HCT116 (cell line): ENCODE measurements at regions not wholly inside any gene's neighbourhood (a gene's known extent, or its start where the extent isn't known, plus 50 kb on each side); places are given as distances from the start of the nearest gene placed in this dataset.

ENCODE experiments used
- ATAC-seq: fragments of 200-7000 bp; cut with Tn5 transposase; 2 replicates; pipeline ENCODE4 v1.9.1; 2020; ENCODE audit warnings: mild to moderate bottlenecking, moderate library complexity
- BruUV-seq: library from RNA; stranded (reverse); fragments of 400-500 nt; replicated peaks from 2 replicates; lab custom pipeline; 2021; lab: Mats Ljungman, UMichigan
- CTCF ChIA-PET: fragments of 300-600 bp; sonication (Branson Sonifier 250); formaldehyde crosslinking; loops from one replicate; lab custom pipeline; 2021; ENCODE audit warnings: antibody characterized with exemption; lab: Charles Lee
- POLR2A ChIA-PET: fragments of 300-600, 350-600 bp; sonication (Branson Sonifier 250); formaldehyde crosslinking; loops from one replicate; lab custom pipeline; 2021; ENCODE audit warnings: antibody characterized with exemption; lab: Charles Lee
- RAD21 ChIA-PET, 2 experiments: fragments of 300-600 bp; sonication (Branson Sonifier 250); formaldehyde crosslinking; loops; one replicate each; lab custom pipeline; 2023; ENCODE audit warnings: low total read pairs in 2 of 2; ENCODE audit not compliant: uncharacterized antibody in 2 of 2, unreplicated experiment in 2 of 2, low non-redundant PET in 1 of 2; lab: Charles Lee
- DNase-seq: peaks from one replicate; pipeline ENCODE4 v3.0.0-alpha.2; 2010; ENCODE audit warnings: low read depth, low spot score
- H2AFZ ChIP-seq: fragments of 200-600 bp; shearing (Covaris generic), sonication (generic); 2 replicates; pipeline ENCODE4 v1.6.1; 2017; ENCODE audit warnings: low read depth, mixed run types, mixed read lengths, antibody characterized with exemption, low read length; ENCODE audit not compliant: poor library complexity, severe bottlenecking
- H3K27ac ChIP-seq: 2 replicates; pipeline ENCODE4 v1.5.1; 2012; ENCODE audit warnings: low read depth, low read length
- H3K27me3 ChIP-seq: fragments of 200-600 bp; sonication (generic); 2 replicates; pipeline ENCODE4 v1.6.1; 2016; ENCODE audit warnings: mixed run types, low read length, mixed read lengths; ENCODE audit not compliant: insufficient read depth
- H3K36me3 ChIP-seq, 2 experiments: fragments of 200-500 bp in 1 of 2; fragments of 200-600 bp in 1 of 2; sonication (Bioruptor generic) in 1 of 2; sonication (generic) in 1 of 2; 2 replicates each; pipeline versions ENCODE4 v1.5.1 to v1.6.1; 2014 to 2016; ENCODE audit warnings: low read length in 2 of 2, inconsistent platforms in 1 of 2, mixed read lengths in 1 of 2, mixed run types in 1 of 2; ENCODE audit not compliant: insufficient read depth in 2 of 2, control insufficient read depth in 1 of 2
- H3K4me1 ChIP-seq, 2 experiments: fragments of 200-600 bp in 1 of 2; sonication (generic) in 1 of 2; 2 replicates each; pipeline versions ENCODE4 v1.5.1 to v1.6.1; 2012 to 2017; ENCODE audit warnings: low read length in 2 of 2, inconsistent platforms in 1 of 2, mild to moderate bottlenecking in 1 of 2, mixed read lengths in 1 of 2, mixed run types in 1 of 2, moderate library complexity in 1 of 2; ENCODE audit not compliant: insufficient read depth in 2 of 2, control insufficient read depth in 1 of 2
- H3K4me2 ChIP-seq: fragments of 200-600 bp; sonication (generic); 2 replicates; pipeline ENCODE4 v1.6.1; 2017; ENCODE audit warnings: mixed run types, low read length, mixed read lengths
- H3K4me3 ChIP-seq, 2 experiments: fragments of 200-600 bp in 1 of 2; sonication (generic) in 1 of 2; replicated peaks in 1 of 2; 2 replicates each; pipeline ENCODE4 v1.5.1; 2011 to 2016; ENCODE audit warnings: low read length in 2 of 2, control low read depth in 1 of 2, low read depth in 1 of 2, mild to moderate bottlenecking in 1 of 2, mixed read lengths in 1 of 2, mixed run types in 1 of 2
- H3K79me2 ChIP-seq: fragments of 200-600 bp; sonication (generic); 2 replicates; pipeline ENCODE4 v1.6.1; 2017; ENCODE audit warnings: mild to moderate bottlenecking, mixed run types, low read length, moderate library complexity, mixed read lengths; ENCODE audit not compliant: insufficient read depth
- H3K9ac ChIP-seq: fragments of 200-600 bp; sonication (generic); 2 replicates; pipeline ENCODE4 v1.6.1; 2016; ENCODE audit warnings: low read length, mixed read lengths
- H3K9me2 ChIP-seq: fragments of 200-600 bp; sonication (generic), shearing (Covaris generic); 2 replicates; pipeline ENCODE4 v1.6.1; 2017; ENCODE audit warnings: mixed run types, mild to moderate bottlenecking, moderate library complexity; ENCODE audit not compliant: insufficient read depth
- H3K9me3 ChIP-seq, 2 experiments: fragments of 200-500 bp in 1 of 2; fragments of 200-600 bp in 1 of 2; sonication (Bioruptor generic) in 1 of 2; sonication (generic) in 1 of 2; 2 replicates each; pipeline ENCODE4 v1.6.1; 2014 to 2017; ENCODE audit warnings: low read length in 2 of 2, mixed read lengths in 2 of 2, inconsistent platforms in 1 of 2, low read depth in 1 of 2, mild to moderate bottlenecking in 1 of 2, mixed run types in 1 of 2, moderate library complexity in 1 of 2; ENCODE audit not compliant: control insufficient read depth in 1 of 2, insufficient read depth in 1 of 2
- H4K20me1 ChIP-seq: fragments of 200-600 bp; sonication (generic), shearing (Covaris generic); 2 replicates; pipeline ENCODE4 v1.6.1; 2017; ENCODE audit warnings: mixed run types, mild to moderate bottlenecking, moderate library complexity; ENCODE audit not compliant: insufficient read depth
- CBX3 ChIP-seq: IDR thresholded peaks from 2 replicates; pipeline ENCODE4 v1.6.1; 2012; ENCODE audit warnings: low read depth
- CEBPB ChIP-seq: IDR thresholded peaks from 2 replicates; pipeline ENCODE4 v1.6.1; 2012; ENCODE audit warnings: low read depth
- EGR1 ChIP-seq: IDR thresholded peaks from 2 replicates; pipeline ENCODE4 v1.6.1; 2012; ENCODE audit warnings: low read depth
- EZH2 ChIP-seq: fragments of 200-600 bp; sonication (generic); IDR thresholded peaks from 2 replicates; pipeline ENCODE4 v1.6.1; 2017; ENCODE audit warnings: antibody characterized with exemption, mixed run types
- FOSL1 ChIP-seq: IDR thresholded peaks from 2 replicates; pipeline ENCODE4 v1.6.1; 2012; ENCODE audit warnings: low read depth
- POLR2A ChIP-seq: IDR thresholded peaks from 2 replicates; pipeline ENCODE4 v1.7.0; 2011; ENCODE audit warnings: borderline replicate concordance; ENCODE audit not compliant: insufficient read depth, insufficient read length; ENCODE audit errors: extremely low read depth
- POLR2AphosphoS5 ChIP-seq: IDR thresholded peaks from 2 replicates; pipeline ENCODE4 v1.6.1; 2011; ENCODE audit warnings: mild to moderate bottlenecking, low read depth, low read length, moderate library complexity
- RAD21 ChIP-seq: IDR thresholded peaks from 2 replicates; pipeline ENCODE4 v1.6.1; 2012; ENCODE audit warnings: low read depth, mild to moderate bottlenecking
- SRF ChIP-seq: IDR thresholded peaks from 2 replicates; pipeline ENCODE4 v1.6.1; 2012; ENCODE audit warnings: low read depth
- TCF7L2 ChIP-seq: IDR thresholded peaks from 2 replicates; pipeline ENCODE4 v1.7.0; 2011; ENCODE audit warnings: borderline replicate concordance, inconsistent platforms; ENCODE audit not compliant: insufficient read depth, insufficient read length; ENCODE audit errors: extremely low read depth
- intact Hi-C: fragments of 100-400 bp; cut with micrococcal nuclease; formaldehyde crosslinking; loops from 2 replicates; pipeline ENCODE4 v1.10.0; 2022
- TF ChIP-seq, protein P1 (sequence below), 3 experiments: fragments of 200-600 bp in 1 of 3; sonication (generic) in 1 of 3; IDR thresholded peaks in 2 of 3; conservative IDR thresholded peaks in 1 of 3; 2 replicates each; pipeline ENCODE4 v1.5.1; 2012 to 2017; ENCODE audit warnings: low read depth in 2 of 3, low read length in 2 of 3, antibody characterized with exemption in 1 of 3, borderline replicate concordance in 1 of 3, control low read depth in 1 of 3, mild to moderate bottlenecking in 1 of 3, mixed read lengths in 1 of 3, mixed run types in 1 of 3, moderate library complexity in 1 of 3; ENCODE audit not compliant: insufficient read depth in 1 of 3
- TF ChIP-seq, protein P2 (sequence below): IDR thresholded peaks from 2 replicates; pipeline ENCODE4 v1.6.1; 2012
- TF ChIP-seq, protein P3 (sequence below): IDR thresholded peaks from 2 replicates; pipeline ENCODE4 v1.6.1; 2012

DNA sequence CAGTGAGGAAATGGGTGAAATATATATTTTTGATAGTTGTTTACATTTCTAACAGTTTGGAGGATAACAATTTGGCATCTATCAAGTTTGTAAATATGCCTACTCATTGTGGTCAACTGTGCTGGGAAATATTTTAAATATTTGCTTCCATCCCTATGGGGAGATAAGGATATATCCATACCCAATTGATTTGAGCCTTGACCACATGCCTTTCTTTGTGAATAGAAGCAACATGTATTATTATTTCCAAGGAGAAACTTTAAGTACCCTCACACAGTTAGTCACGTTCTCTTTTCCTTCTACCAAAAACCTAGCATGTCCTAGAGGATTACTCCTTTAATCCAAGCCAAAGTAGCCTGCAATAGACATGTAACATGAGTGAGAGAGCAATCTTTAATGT, 245.4 kb upstream of the CBLB start:
- RAD21 ChIA-PET, result no interaction called here
- DNase-seq (no peak), ATAC-seq (no peak)
- CTCF ChIA-PET, result no interaction called here
- Histone ChIP-seq H4K20me1 (no peaks in the 10 kb centered on the region), H3K4me2 (no peak overlapping the region), H3K4me3 (no peak overlapping the region), H3K9me3 (no peaks in the 10 kb centered on the region), H3K4me1 (peaks cover 0 to 23% of the 10 kb centered on the region in 2 experiments; a peak in 3 of 4 replicates), H3K36me3 (no peaks in the 10 kb centered on the region), H3K27me3 (no peaks in the 10 kb centered on the region), H2AFZ (no peak overlapping the region), H3K9ac (no peak overlapping the region), H3K27ac (no peak overlapping the region), H3K9me2 (no peaks in the 10 kb centered on the region; the same call in 1 of the 2 replicates), H3K79me2 (no peaks in the 10 kb centered on the region)
- POLR2A ChIA-PET, result no interaction called here
- BruUV-seq, result no TSS peak
- intact Hi-C loops, result no loop called here
- TF ChIP-seq EGR1 (no peak), TCF7L2 (no peak), EZH2 (no peak), CEBPB (no peak), POLR2AphosphoS5 (no peak), RAD21 (no peak), CBX3 (no peak), FOSL1 (no peak), POLR2A (no peak), SRF (no peak)
- TF ChIP-seq, protein P1, sequence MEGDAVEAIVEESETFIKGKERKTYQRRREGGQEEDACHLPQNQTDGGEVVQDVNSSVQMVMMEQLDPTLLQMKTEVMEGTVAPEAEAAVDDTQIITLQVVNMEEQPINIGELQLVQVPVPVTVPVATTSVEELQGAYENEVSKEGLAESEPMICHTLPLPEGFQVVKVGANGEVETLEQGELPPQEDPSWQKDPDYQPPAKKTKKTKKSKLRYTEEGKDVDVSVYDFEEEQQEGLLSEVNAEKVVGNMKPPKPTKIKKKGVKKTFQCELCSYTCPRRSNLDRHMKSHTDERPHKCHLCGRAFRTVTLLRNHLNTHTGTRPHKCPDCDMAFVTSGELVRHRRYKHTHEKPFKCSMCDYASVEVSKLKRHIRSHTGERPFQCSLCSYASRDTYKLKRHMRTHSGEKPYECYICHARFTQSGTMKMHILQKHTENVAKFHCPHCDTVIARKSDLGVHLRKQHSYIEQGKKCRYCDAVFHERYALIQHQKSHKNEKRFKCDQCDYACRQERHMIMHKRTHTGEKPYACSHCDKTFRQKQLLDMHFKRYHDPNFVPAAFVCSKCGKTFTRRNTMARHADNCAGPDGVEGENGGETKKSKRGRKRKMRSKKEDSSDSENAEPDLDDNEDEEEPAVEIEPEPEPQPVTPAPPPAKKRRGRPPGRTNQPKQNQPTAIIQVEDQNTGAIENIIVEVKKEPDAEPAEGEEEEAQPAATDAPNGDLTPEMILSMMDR (IDR thresholded peaks at IDR 0.05 in 2 of 3, conservative IDR thresholded peaks at IDR 0.05 in 1 of 3; ENCODE audit: borderline replicate concordance in 1 of 3, insufficient read depth in 1 of 3, low read depth in 2 of 3, low read length in 2 of 3), result no peak
- TF ChIP-seq, protein P2, sequence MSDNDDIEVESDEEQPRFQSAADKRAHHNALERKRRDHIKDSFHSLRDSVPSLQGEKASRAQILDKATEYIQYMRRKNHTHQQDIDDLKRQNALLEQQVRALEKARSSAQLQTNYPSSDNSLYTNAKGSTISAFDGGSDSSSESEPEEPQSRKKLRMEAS, result no peak
- TF ChIP-seq, protein P3, sequence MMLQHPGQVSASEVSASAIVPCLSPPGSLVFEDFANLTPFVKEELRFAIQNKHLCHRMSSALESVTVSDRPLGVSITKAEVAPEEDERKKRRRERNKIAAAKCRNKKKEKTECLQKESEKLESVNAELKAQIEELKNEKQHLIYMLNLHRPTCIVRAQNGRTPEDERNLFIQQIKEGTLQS, result no peak
